Activated naive CD4-positive, alpha-beta T cell treated with anti-CD3 and anti-CD28 coated beads, Interleukin-2, amount 50 U/mL, for 16 hours (primary cell): ENCODE measurements at regions not wholly inside any gene's neighbourhood (a gene's known extent, or its start where the extent isn't known, plus 50 kb on each side); places are given as distances from the start of the nearest gene placed in this dataset.
A peak's percentile ranks its signal among the peaks of the same experiment; 100 is the strongest.

Experiments used
- DNase-seq: peaks from one replicate; pipeline ENCODE4 v3.0.0-alpha.2; 2020

- DNase-seq: no peak
Measured at GRCh38 chr7:387132-388022, 97.4 kb downstream of the FOXL3 start.

GRCh38 chr7:388023-388960 lies 98.3 kb downstream of the FOXL3 start:
- DNase-seq: no peak

- DNase-seq: no peak
Measured at GRCh38 chr7:388961-389701, 99.2 kb downstream of the FOXL3 start.

- no peak for DNase-seq
Measured at GRCh38 chr7:389911-390601, 100.1 kb downstream of the FOXL3 start.

- no peak for DNase-seq
Measured at GRCh38 chr7:390761-391410, 100.9 kb downstream of the FOXL3 start.

GRCh38 chr7:391411-391951 lies 101.5 kb downstream of the FOXL3 start:
- DNase-seq: no peak

GRCh38 chr7:391961-392524 lies 102.1 kb downstream of the FOXL3 start:
- no peak for DNase-seq

- DNase-seq: no peak
Measured at GRCh38 chr7:392822-393221, 102.9 kb downstream of the FOXL3 start.

- no peak for DNase-seq
Measured at GRCh38 chr7:395643-396042, 105.7 kb downstream of the FOXL3 start.

- no peak for DNase-seq
Measured at GRCh38 chr7:398888-399287, 108.9 kb downstream of the FOXL3 start.

- DNase-seq: no peak
Measured at GRCh38 chr7:400901-401485, 111.0 kb downstream of the FOXL3 start.

- no peak for DNase-seq
Measured at GRCh38 chr7:401495-401894, 111.5 kb downstream of the FOXL3 start.

GRCh38 chr7:404812-405488 lies 114.7 kb downstream of the PDGFA start:
- no peak for DNase-seq

- DNase-seq: no peak
Measured at GRCh38 chr7:405489-406211, 114.0 kb downstream of the PDGFA start.

GRCh38 chr7:407721-408539 lies 111.7 kb downstream of the PDGFA start:
- DNase-seq: no peak

GRCh38 chr7:408751-409311 lies 110.8 kb downstream of the PDGFA start:
- peak; percentile 6 for DNase-seq

- peak; percentile 10 for DNase-seq
Measured at GRCh38 chr7:409339-410281, 110.0 kb downstream of the PDGFA start.
